Peyer's patch (tissue), 4 donors: ENCODE measurements at regions not wholly inside any gene's neighbourhood (a gene's known extent, or its start where the extent isn't known, plus 50 kb on each side); places are given as distances from the start of the nearest gene placed in this dataset.

Experiments used
- CTCF ChIP-seq, 6 experiments: fragments of 450-650 bp in 4 of 6; fragments of 200-600 bp in 2 of 6; sonication (generic) in 1 of 6; IDR thresholded peaks; one replicate each; pipeline ENCODE4 v1.5.1; 2017 to 2019; ENCODE audit warnings: antibody characterized with exemption in 6 of 6, mild to moderate bottlenecking in 3 of 6, moderate library complexity in 1 of 6
- POLR2A ChIP-seq, 2 donors: fragments of 450-650 bp; IDR thresholded peaks; one replicate each; pipeline ENCODE4 v1.5.1; 2017; ENCODE audit warnings: antibody characterized with exemption in 2 of 2, mild to moderate bottlenecking in 2 of 2, moderate library complexity in 2 of 2

- TF ChIP-seq CTCF (IDR thresholded peaks at IDR 0.05) (no peak), POLR2A (IDR thresholded peaks at IDR 0.05) (no peak)
Observed at GRCh38 chr12:67794161-67794560, 145.6 kb downstream of the DYRK2 start.
